Thoracic aorta (tissue), 2 donors: ENCODE measurements at regions not wholly inside any gene's neighbourhood (a gene's known extent, or its start where the extent isn't known, plus 50 kb on each side); places are given as distances from the start of the nearest gene placed in this dataset.

ENCODE experiments used
- ATAC-seq: fragments of 150-250 bp; one replicate; pipeline ENCODE4 v1.8.0; 2017; ENCODE audit warnings: low read depth; ENCODE audit not compliant: insufficient number of reproducible peaks, low FRiP score
- DNase-seq: peaks from one replicate; pipeline ENCODE4 v3.0.0-alpha.2; 2020; ENCODE audit warnings: low spot score
- H3K27ac ChIP-seq, 2 donors: fragments of 200-600 bp; sonication (generic); 1 replicate in 1 of 2; 2 replicates in 1 of 2; pipeline ENCODE4 v1.5.1; 2016; ENCODE audit warnings: mild to moderate bottlenecking in 2 of 2, moderate library complexity in 2 of 2
- H3K27me3 ChIP-seq: fragments of 200-600 bp; sonication (generic); replicated peaks from 2 replicates; pipeline ENCODE4 v1.6.0; 2016; ENCODE audit warnings: mild to moderate bottlenecking; ENCODE audit not compliant: insufficient read depth
- H3K36me3 ChIP-seq: fragments of 200-600 bp; sonication (generic); one replicate; pipeline ENCODE4 v1.5.1; 2016
- H3K4me1 ChIP-seq, 2 donors: fragments of 200-600 bp; sonication (generic); 1 replicate in 1 of 2; 2 replicates in 1 of 2; pipeline versions ENCODE4 v1.5.1 to v1.6.0; 2016; ENCODE audit warnings: low read depth in 2 of 2, mild to moderate bottlenecking in 1 of 2; ENCODE audit not compliant: control insufficient read depth in 1 of 2
- H3K4me3 ChIP-seq: fragments of 200-600 bp; sonication (generic); 2 replicates; pipeline ENCODE4 v1.5.1; 2016; ENCODE audit warnings: mild to moderate bottlenecking
- H3K9me3 ChIP-seq: fragments of 200-600 bp; sonication (generic); 2 replicates; pipeline ENCODE4 v1.5.1; 2016
- TF ChIP-seq, protein P1 (sequence below): fragments of 200-600 bp; sonication (generic); IDR thresholded peaks from one replicate; pipeline ENCODE4 v1.5.1; 2019; ENCODE audit warnings: antibody characterized with exemption

- H3K4me1 ChIP-seq, result no peaks in the 10 kb centered on the region
- H3K27ac ChIP-seq, result no peak overlapping the region
- DNase-seq, result no peak
- TF ChIP-seq, protein P1, sequence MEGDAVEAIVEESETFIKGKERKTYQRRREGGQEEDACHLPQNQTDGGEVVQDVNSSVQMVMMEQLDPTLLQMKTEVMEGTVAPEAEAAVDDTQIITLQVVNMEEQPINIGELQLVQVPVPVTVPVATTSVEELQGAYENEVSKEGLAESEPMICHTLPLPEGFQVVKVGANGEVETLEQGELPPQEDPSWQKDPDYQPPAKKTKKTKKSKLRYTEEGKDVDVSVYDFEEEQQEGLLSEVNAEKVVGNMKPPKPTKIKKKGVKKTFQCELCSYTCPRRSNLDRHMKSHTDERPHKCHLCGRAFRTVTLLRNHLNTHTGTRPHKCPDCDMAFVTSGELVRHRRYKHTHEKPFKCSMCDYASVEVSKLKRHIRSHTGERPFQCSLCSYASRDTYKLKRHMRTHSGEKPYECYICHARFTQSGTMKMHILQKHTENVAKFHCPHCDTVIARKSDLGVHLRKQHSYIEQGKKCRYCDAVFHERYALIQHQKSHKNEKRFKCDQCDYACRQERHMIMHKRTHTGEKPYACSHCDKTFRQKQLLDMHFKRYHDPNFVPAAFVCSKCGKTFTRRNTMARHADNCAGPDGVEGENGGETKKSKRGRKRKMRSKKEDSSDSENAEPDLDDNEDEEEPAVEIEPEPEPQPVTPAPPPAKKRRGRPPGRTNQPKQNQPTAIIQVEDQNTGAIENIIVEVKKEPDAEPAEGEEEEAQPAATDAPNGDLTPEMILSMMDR, result no peak
- no peaks in the 10 kb centered on the region for H3K36me3 ChIP-seq
- H3K9me3 ChIP-seq, result no peaks in the 10 kb centered on the region
- no peaks in the 10 kb centered on the region for H3K27me3 ChIP-seq
- no peak overlapping the region for H3K4me3 ChIP-seq
- ATAC-seq, result no peak
Observed at GRCh38 chr7:1359681-1360485, 99.4 kb downstream of the MICALL2 start.

- Histone ChIP-seq H3K4me1 (no peaks in the 10 kb centered on the region), H3K4me3 (no peak overlapping the region), H3K27me3 (no peaks in the 10 kb centered on the region), H3K36me3 (no peaks in the 10 kb centered on the region), H3K27ac (no peak overlapping the region), H3K9me3 (peaks cover 2% of the 10 kb centered on the region)
- DNase-seq, result no peak
- TF ChIP-seq, protein P1, result no peak
- no peak for ATAC-seq
Observed at GRCh38 chr7:1360521-1360971, 98.7 kb downstream of the MICALL2 start.

DNA sequence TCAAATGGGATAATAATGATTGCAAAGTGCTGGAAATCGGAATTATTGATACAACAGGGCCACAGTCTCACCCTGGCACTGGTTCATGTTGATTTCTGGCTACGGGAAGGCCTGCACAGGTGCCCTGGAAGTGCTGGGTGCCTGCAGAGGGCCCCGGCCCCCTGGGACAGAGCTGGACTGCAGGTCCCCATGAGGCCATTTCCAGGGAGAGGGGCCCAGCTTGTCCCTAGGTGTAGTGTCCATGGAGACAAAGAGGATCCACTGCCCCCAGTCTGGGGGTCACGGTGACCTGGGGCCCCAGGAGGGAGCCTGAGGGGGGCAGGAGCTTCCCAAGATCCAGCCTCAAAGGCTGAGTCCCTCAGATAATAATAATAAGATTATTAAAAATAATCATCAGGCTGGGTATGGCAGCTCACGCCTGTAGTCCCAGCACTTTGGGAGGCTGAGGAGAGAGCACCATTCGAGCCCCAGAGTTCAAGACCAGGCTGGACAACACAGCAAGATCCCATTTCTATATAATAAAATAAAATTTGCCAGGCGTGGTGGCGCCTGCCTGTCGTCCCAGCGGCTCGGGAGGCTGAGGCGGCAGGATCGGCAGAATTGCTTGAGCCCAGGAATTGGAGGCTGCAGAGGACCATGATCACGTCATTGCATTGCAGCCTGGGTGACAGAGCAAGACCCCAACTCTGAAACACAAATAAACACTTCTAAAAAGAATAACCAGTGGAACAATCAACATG, 98.1 kb downstream of the MICALL2 start:
- Histone ChIP-seq H3K27ac (no peak overlapping the region), H3K27me3 (no peaks in the 10 kb centered on the region), H3K36me3 (no peaks in the 10 kb centered on the region), H3K9me3 (peaks cover 3% of the 10 kb centered on the region), H3K4me3 (no peak overlapping the region), H3K4me1 (no peaks in the 10 kb centered on the region)
- no peak for DNase-seq
- TF ChIP-seq, protein P1, result no peak
- no peak for ATAC-seq

- Histone ChIP-seq H3K4me3 (no peak overlapping the region), H3K36me3 (no peaks in the 10 kb centered on the region), H3K27ac (no peak overlapping the region), H3K9me3 (peaks cover 3% of the 10 kb centered on the region), H3K27me3 (no peaks in the 10 kb centered on the region), H3K4me1 (no peaks in the 10 kb centered on the region)
- TF ChIP-seq, protein P1, result no peak
- ATAC-seq (no peak), DNase-seq (no peak)
Observed at GRCh38 chr7:1361756-1362125, 97.5 kb downstream of the MICALL2 start.

GRCh38 chr7:1362301-1362700, 97.0 kb downstream of the MICALL2 start:
- Histone ChIP-seq H3K27ac (no peak overlapping the region), H3K4me3 (no peak overlapping the region), H3K27me3 (no peaks in the 10 kb centered on the region), H3K36me3 (no peaks in the 10 kb centered on the region), H3K9me3 (peaks cover 3% of the 10 kb centered on the region), H3K4me1 (no peaks in the 10 kb centered on the region)
- TF ChIP-seq, protein P1, result no peak
- DNase-seq, result no peak
- no peak for ATAC-seq
